GM12878 (cell line): ENCODE measurements at regions not wholly inside any gene's neighbourhood (a gene's known extent, or its start where the extent isn't known, plus 50 kb on each side); places are given as distances from the start of the nearest gene placed in this dataset.

Experiments
- ATAC-seq: fragments of 200-7000 bp; cut with Tn5 transposase; 3 replicates; pipeline ENCODE4 v1.9.1; 2020; ENCODE audit warnings: mild to moderate bottlenecking, moderate library complexity
- BruUV-seq: library from RNA; stranded (reverse); fragments of 400-500 nt; replicated peaks from 2 replicates; lab custom pipeline; 2021; lab: Mats Ljungman, UMichigan
- CTCF ChIA-PET: fragments of 300-600 bp; sonication (Branson Sonifier 250); formaldehyde crosslinking; extraction: SDS; loops from one replicate; lab custom pipeline; 2021; ENCODE audit warnings: inconsistent platforms; lab: Yijun Ruan, JAX
- POLR2A ChIA-PET: fragments of 350-600 bp; formaldehyde crosslinking; extraction: SDS; loops from one replicate; lab custom pipeline; 2021; ENCODE audit warnings: inconsistent platforms; lab: Charles Lee
- RAD21 ChIA-PET: fragments of 300-600 bp; sonication (Branson Sonifier 250); formaldehyde crosslinking; loops from one replicate; lab custom pipeline; 2023; ENCODE audit warnings: antibody characterized with exemption; ENCODE audit not compliant: unreplicated experiment; lab: Charles Lee
- SMC1A ChIA-PET: fragments of 300-600 bp; sonication (Branson Sonifier 250); formaldehyde crosslinking; loops from one replicate; lab custom pipeline; 2023; ENCODE audit not compliant: unreplicated experiment, uncharacterized antibody; lab: Charles Lee
- DNase-seq: peaks from one replicate; pipeline ENCODE4 v3.0.0-alpha.2; 2011; ENCODE audit warnings: low read depth, low spot score
- FAIRE-seq: peaks from 3 replicates; lab custom pipeline; 2011; peaks lifted over from hg19 to GRCh38; lab: Jason Lieb, UNC
- H2AFZ ChIP-seq: 2 replicates; pipeline ENCODE4 v1.6.0; 2011; ENCODE audit warnings: low read depth, low read length, control low read depth; ENCODE audit not compliant: control insufficient read depth
- H3K27ac ChIP-seq: 2 replicates; pipeline ENCODE4 v1.5.1; 2011; ENCODE audit warnings: control low read depth; ENCODE audit not compliant: control insufficient read depth, insufficient read depth
- H3K27me3 ChIP-seq, 2 experiments: replicated peaks in 1 of 2; 2 replicates each; pipeline versions ENCODE4 v1.6.0 to v1.6.1; 2011; ENCODE audit warnings: low read length in 1 of 2; ENCODE audit not compliant: control insufficient read depth in 2 of 2, insufficient read depth in 2 of 2
- H3K36me3 ChIP-seq, 2 experiments: 2 replicates each; pipeline ENCODE4 v1.5.1; 2011; ENCODE audit warnings: low read length in 1 of 2; ENCODE audit not compliant: control insufficient read depth in 2 of 2, insufficient read depth in 2 of 2
- H3K4me1 ChIP-seq: 2 replicates; pipeline ENCODE4 v1.6.1; 2011; ENCODE audit warnings: mild to moderate bottlenecking, low read length, moderate library complexity, mixed read lengths; ENCODE audit not compliant: control insufficient read depth, insufficient read depth
- H3K4me2 ChIP-seq: 2 replicates; pipeline ENCODE4 v1.6.0; 2011; ENCODE audit warnings: control low read depth; ENCODE audit not compliant: control insufficient read depth, insufficient read depth
- H3K4me3 ChIP-seq: fragments of 200-600 bp; sonication (generic); 2 replicates; pipeline ENCODE4 v1.5.1; 2016
- H3K79me2 ChIP-seq: 2 replicates; pipeline ENCODE4 v1.6.0; 2011; ENCODE audit warnings: low read length; ENCODE audit not compliant: control insufficient read depth, insufficient read depth
- H3K9ac ChIP-seq: 2 replicates; pipeline ENCODE4 v1.8.0; 2011; ENCODE audit warnings: low read length, control low read depth, mixed read lengths; ENCODE audit not compliant: control insufficient read depth, insufficient read depth
- H3K9me3 ChIP-seq: replicated peaks from 3 replicates; pipeline ENCODE4 v1.5.1; 2011; ENCODE audit warnings: mild to moderate bottlenecking, low read length; ENCODE audit not compliant: control insufficient read depth, insufficient read depth
- H4K20me1 ChIP-seq: 2 replicates; pipeline ENCODE4 v1.6.0; 2011; ENCODE audit not compliant: control insufficient read depth, insufficient read depth
- BACH1 ChIP-seq: fragments of 450-650 bp; IDR thresholded peaks from 2 replicates; pipeline ENCODE4 v1.6.1; 2017; ENCODE audit warnings: mild to moderate bottlenecking, borderline replicate concordance
- BHLHE40 ChIP-seq, 2 experiments: fragments of 450-650 bp in 1 of 2; IDR thresholded peaks; 2 replicates each; pipeline ENCODE4 v1.6.1; 2011 to 2017; ENCODE audit warnings: low read depth in 2 of 2, borderline replicate concordance in 1 of 2, improper control_type of control experiment in 1 of 2, low read length in 1 of 2, mild to moderate bottlenecking in 1 of 2
- BMI1 ChIP-seq: fragments of 450-650 bp; IDR thresholded peaks from 2 replicates; pipeline ENCODE4 v1.6.1; 2016; ENCODE audit warnings: mild to moderate bottlenecking, moderate library complexity, borderline replicate concordance
- HDAC2 ChIP-seq: fragments of 200-600 bp; sonication (generic); IDR thresholded peaks from 2 replicates; pipeline ENCODE4 v1.6.1; 2017
- JUNB ChIP-seq: IDR thresholded peaks from 2 replicates; pipeline ENCODE4 v1.6.1; 2016; ENCODE audit warnings: antibody characterized with exemption, mild to moderate bottlenecking
- KDM1A ChIP-seq: fragments of 200-600 bp; sonication (generic); IDR thresholded peaks from 2 replicates; pipeline ENCODE4 v1.6.1; 2016; ENCODE audit warnings: borderline replicate concordance
- MTA3 ChIP-seq: IDR thresholded peaks from 2 replicates; pipeline ENCODE4 v1.6.1; 2012; ENCODE audit warnings: low read length, inconsistent platforms, borderline replicate concordance
- RFX5 ChIP-seq: IDR thresholded peaks from 2 replicates; pipeline ENCODE4 v1.6.1; 2011; ENCODE audit warnings: low read depth, low read length, improper control_type of control experiment
- RUNX3 ChIP-seq: IDR thresholded peaks from 2 replicates; pipeline ENCODE4 v1.6.1; 2012; ENCODE audit warnings: low read length, inconsistent platforms
- SREBF1 ChIP-seq: IDR thresholded peaks from 2 replicates; pipeline ENCODE4 v1.6.1; 2012; ENCODE audit warnings: mild to moderate bottlenecking, low read length
- TARDBP ChIP-seq: IDR thresholded peaks from 2 replicates; pipeline ENCODE4 v1.6.1; 2016; ENCODE audit warnings: borderline replicate concordance
- WGBS: methylation state at CpG from one replicate; pipeline ENCODE4 v1.1.6; 2016; ENCODE audit warnings: low lambda C conversion rate; ENCODE audit not compliant: insufficient replicate concordance, insufficient coverage; ENCODE audit errors: missing lambda C conversion rate; 5-methylcytosine and 5-hydroxymethylcytosine counted together
- in situ Hi-C: fragments of 300-500 bp; cut with MboI; formaldehyde crosslinking; loops from 9 replicates; pipeline ENCODE4 v1.14.3; 2018; ENCODE audit warnings: mixed read lengths
- intact Hi-C: fragments of 100-400 bp; cut with micrococcal nuclease; formaldehyde crosslinking; loops from one replicate; pipeline ENCODE4 v1.14.2; 2022; ENCODE audit not compliant: unreplicated experiment
- TF ChIP-seq, protein P1 (sequence below): fragments of 450-650 bp; conservative IDR thresholded peaks from 2 replicates; pipeline ENCODE4 v1.6.1; 2017; ENCODE audit warnings: mild to moderate bottlenecking, moderate library complexity
- TF ChIP-seq, protein P2 (sequence below): fragments of 450-650 bp; IDR thresholded peaks from 2 replicates; pipeline ENCODE4 v1.6.1; 2017; ENCODE audit warnings: borderline replicate concordance

- H4K20me1 ChIP-seq = no peaks in the 10 kb centered on the region
- 11% methylated on average over 3 of the region's 3 CpGs for WGBS
- H3K79me2 ChIP-seq = no peaks in the 10 kb centered on the region
- FAIRE-seq = no peak
- H3K4me3 ChIP-seq = no peak overlapping the region
- no peaks in the 10 kb centered on the region for H3K36me3 ChIP-seq
- TF ChIP-seq, protein P1, sequence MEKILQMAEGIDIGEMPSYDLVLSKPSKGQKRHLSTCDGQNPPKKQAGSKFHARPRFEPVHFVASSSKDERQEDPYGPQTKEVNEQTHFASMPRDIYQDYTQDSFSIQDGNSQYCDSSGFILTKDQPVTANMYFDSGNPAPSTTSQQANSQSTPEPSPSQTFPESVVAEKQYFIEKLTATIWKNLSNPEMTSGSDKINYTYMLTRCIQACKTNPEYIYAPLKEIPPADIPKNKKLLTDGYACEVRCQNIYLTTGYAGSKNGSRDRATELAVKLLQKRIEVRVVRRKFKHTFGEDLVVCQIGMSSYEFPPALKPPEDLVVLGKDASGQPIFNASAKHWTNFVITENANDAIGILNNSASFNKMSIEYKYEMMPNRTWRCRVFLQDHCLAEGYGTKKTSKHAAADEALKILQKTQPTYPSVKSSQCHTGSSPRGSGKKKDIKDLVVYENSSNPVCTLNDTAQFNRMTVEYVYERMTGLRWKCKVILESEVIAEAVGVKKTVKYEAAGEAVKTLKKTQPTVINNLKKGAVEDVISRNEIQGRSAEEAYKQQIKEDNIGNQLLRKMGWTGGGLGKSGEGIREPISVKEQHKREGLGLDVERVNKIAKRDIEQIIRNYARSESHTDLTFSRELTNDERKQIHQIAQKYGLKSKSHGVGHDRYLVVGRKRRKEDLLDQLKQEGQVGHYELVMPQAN = no peak
- TF ChIP-seq, all 136 proteins: peak for 0
- Histone ChIP-seq H3K4me1 (no peaks in the 10 kb centered on the region), H3K27me3 (no peaks in the 10 kb centered on the region; a peak in 1 of 4 replicates), H3K9ac (no peak overlapping the region), H2AFZ (no peak overlapping the region), H3K27ac (no peak overlapping the region), H3K9me3 (no peaks in the 10 kb centered on the region), H3K4me2 (no peak overlapping the region)
- in situ Hi-C loops = no loop called here
- ChIA-PET POLR2A (no interaction called here), SMC1A (interaction anchor here (0.9 to 2.6 kb wide), 5 partner anchors 8 to 400 kb away, joined by 3 to 8 read pairs (median 6); no protein-coding TSS in a partner anchor), CTCF (interaction anchor here (0.8 to 1.3 kb wide), 2 partner anchors 9 to 398 kb away, joined by 3 to 4 read pairs; no protein-coding TSS in a partner anchor), RAD21 (no interaction called here)
- BruUV-seq = no TSS peak
- ATAC-seq = no peak
- no peak for DNase-seq
- intact Hi-C loops = no loop called here
These were observed 142.9 kb downstream of the NR4A2 start for GRCh38 chr2:156189584-156189983.

DNA sequence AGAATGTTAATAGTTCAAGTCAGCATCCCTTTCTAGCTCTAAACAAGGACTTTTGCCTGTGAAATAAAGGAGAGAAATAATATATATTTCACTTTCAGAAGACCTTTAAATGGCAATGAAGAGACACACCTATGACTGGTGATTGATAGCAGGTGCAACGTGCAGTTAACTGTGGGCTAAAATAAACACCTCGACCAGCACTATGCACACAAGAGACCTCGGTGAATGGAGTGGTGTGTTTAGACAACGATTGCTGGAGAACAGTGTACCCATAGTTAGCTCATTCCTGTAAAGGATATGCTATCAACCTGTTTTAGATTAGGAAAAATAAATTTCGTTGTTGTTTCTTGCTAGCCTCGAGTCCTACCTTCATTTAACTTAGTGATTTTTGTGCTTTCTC lies 143.4 kb downstream of the NR4A2 start:
- H3K27ac ChIP-seq = no peak overlapping the region
- H2AFZ ChIP-seq = no peak overlapping the region
- no peaks in the 10 kb centered on the region for H4K20me1 ChIP-seq
- ChIA-PET CTCF (interaction anchor here (1.3 to 1.8 kb wide), 2 partner anchors 9 to 30 kb away, joined by 4 read pairs; no protein-coding TSS in a partner anchor), SMC1A (interaction anchor here (0.9 to 2.6 kb wide), 5 partner anchors 9 to 400 kb away, joined by 3 to 8 read pairs (median 6); no protein-coding TSS in a partner anchor), POLR2A (no interaction called here), RAD21 (no interaction called here)
- H3K36me3 ChIP-seq = no peaks in the 10 kb centered on the region
- no peak overlapping the region for H3K9ac ChIP-seq
- DNase-seq = no peak
- intact Hi-C loops = no loop called here
- BruUV-seq = no TSS peak
- ATAC-seq = no peak
- in situ Hi-C loops = no loop called here
- no peaks in the 10 kb centered on the region for H3K79me2 ChIP-seq
- no peak overlapping the region for H3K4me3 ChIP-seq
- no peaks in the 10 kb centered on the region; a peak in 1 of 4 replicates for H3K27me3 ChIP-seq
- no peaks in the 10 kb centered on the region for H3K4me1 ChIP-seq
- no peak overlapping the region for H3K4me2 ChIP-seq
- no peak for FAIRE-seq
- 6% methylated on average over 6 of the region's 6 CpGs for WGBS
- no peaks in the 10 kb centered on the region for H3K9me3 ChIP-seq
- TF ChIP-seq, protein P2, sequence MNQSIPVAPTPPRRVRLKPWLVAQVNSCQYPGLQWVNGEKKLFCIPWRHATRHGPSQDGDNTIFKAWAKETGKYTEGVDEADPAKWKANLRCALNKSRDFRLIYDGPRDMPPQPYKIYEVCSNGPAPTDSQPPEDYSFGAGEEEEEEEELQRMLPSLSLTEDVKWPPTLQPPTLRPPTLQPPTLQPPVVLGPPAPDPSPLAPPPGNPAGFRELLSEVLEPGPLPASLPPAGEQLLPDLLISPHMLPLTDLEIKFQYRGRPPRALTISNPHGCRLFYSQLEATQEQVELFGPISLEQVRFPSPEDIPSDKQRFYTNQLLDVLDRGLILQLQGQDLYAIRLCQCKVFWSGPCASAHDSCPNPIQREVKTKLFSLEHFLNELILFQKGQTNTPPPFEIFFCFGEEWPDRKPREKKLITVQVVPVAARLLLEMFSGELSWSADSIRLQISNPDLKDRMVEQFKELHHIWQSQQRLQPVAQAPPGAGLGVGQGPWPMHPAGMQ = no peak
- TF ChIP-seq HDAC2 (no peak), JUNB (no peak), TARDBP (no peak), BMI1 (no peak), KDM1A (no peak), MTA3 (no peak), RUNX3 (no peak), RFX5 (no peak), BACH1 (no peak), SREBF1 (no peak), BHLHE40 (IDR thresholded peaks at IDR 0.05; ENCODE audit: borderline replicate concordance in 1 of 2, low read depth in 2 of 2, low read length in 1 of 2) (no peak)
